GM12872 (cell line): ENCODE measurements at regions not wholly inside any gene's neighbourhood (a gene's known extent, or its start where the extent isn't known, plus 50 kb on each side); places are given as distances from the start of the nearest gene placed in this dataset.

Source experiments
- CTCF ChIP-seq: IDR thresholded peaks from 3 replicates; pipeline ENCODE4 v1.5.1; 2011; ENCODE audit warnings: low read depth, mild to moderate bottlenecking, low read length, moderate library complexity; ENCODE audit not compliant: insufficient read depth

DNA sequence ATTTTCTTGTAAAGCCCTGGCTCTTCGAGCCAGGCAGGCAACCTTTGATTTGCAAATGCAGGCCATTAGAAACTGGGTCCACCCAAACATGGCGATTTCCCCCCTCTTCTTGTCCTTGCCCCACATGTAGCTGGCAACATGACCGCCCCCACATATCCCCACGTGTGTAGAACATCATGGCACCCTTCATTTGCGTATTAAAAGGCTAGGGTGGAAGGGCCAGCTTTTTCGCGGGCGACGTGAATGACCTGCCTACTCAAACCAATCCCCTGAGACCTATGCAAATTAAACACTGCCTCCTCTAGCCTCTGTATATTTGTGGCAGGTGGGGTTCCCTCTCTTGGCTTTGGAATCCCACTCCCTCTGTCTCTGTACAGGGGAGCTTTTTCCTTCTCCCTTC, 107.0 kb upstream of the CLINT1 start:
- no peak for TF ChIP-seq CTCF

DNA sequence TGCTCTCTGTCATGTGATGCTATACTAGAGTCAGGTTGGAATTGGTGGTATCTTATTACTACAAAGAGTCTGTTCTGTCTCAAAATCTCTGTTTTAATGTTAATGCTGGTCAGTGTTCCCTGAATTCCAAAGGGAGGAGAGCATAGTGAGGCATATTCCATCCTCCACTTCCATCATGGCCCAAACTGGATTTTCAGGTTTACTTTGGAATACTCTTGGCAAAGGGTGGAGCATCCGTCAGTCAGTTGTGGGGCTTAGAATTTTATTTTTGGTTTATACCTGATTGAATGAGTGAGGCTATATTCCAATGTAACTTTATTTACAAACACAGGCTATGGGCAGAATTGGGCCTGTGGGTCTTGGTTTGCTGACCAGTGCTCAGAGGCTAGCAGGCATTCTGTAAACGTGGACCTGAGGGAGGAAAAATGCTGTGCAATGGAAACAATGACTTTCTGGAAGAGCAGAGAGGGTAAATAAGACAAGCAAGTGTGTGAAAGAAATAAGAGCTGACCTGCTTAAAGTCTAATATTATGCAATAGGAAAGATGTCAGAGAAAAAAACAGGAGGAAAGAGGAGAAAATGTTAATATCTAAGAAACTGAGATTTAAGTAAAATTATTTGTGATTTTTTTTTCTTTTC, 106.2 kb upstream of the CLINT1 start:
- TF ChIP-seq CTCF, result no peak

- TF ChIP-seq CTCF, result no peak
Measured at GRCh38 chr5:157963761-157964160, 104.8 kb upstream of the CLINT1 start.

GRCh38 chr5:157963244-157963643, 104.3 kb upstream of the CLINT1 start:
- TF ChIP-seq CTCF, result no peak

DNA sequence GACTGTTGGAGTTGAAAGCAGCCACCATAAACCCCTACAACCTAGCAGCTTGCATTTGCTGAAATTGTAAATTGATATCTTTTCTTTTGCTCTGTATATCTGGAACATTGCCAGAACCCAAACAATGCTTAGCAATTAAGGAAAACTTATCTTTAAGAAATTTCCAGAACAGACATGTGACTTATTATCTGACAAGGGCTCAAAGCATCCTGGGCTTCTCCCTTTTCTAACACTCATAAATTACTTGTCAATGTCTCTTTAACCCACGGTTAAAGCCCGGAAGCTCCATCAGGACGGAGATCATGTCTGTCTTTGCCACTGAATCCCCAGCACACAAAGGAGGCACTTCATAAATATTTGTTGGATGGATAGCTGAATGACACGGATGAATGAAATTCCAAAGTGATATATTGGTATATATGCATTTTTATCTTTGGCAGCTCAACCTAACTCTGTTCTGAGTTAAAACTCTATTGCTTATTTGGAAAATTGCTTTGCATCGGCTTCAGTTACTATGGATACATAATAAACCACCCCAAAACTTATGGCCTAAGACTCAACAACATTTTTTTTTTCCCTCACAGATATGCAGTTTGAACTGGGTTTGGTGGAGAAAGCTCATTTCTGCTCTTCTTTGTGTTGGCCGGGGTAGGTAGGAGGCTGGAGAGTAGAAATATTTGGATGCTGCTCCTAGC, 103.1 kb upstream of the CLINT1 start:
- no peak for TF ChIP-seq CTCF

DNA sequence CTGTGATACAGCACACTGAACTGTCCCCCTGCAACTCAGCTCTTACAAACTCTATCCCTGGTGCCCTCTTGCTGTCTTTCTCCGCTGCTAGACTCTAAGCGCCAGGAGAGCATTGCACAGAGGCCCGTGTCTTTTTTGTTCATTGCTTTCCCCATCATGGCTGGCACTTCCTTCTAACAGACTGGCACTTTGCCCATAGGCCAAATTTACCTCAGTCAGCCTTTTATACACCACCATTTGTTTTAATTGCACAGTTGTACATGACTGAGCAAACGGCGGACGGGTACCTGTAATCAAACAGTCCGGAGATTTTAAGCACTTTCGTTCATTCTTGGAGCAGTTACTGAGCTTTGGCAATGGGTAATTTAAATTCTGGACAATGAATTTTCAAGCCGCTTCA, 102.2 kb upstream of the CLINT1 start:
- TF ChIP-seq CTCF, result no peak

GRCh38 chr5:157959370-157959769, 100.4 kb upstream of the CLINT1 start:
- no peak for TF ChIP-seq CTCF
